GM19468 (cell line): ENCODE measurements at regions not wholly inside any gene's neighbourhood (a gene's known extent, or its start where the extent isn't known, plus 50 kb on each side); places are given as distances from the start of the nearest gene placed in this dataset.

ENCODE experiments used
- ATAC-seq: cut with Tn5 transposase; IDR thresholded peaks from one replicate; pipeline ENCODE4 v1.9.1; 2021; ENCODE audit warnings: mild to moderate bottlenecking, moderate library complexity, moderate number of reproducible peaks; ENCODE audit not compliant: unreplicated experiment; ENCODE audit errors: extremely low read depth

DNA sequence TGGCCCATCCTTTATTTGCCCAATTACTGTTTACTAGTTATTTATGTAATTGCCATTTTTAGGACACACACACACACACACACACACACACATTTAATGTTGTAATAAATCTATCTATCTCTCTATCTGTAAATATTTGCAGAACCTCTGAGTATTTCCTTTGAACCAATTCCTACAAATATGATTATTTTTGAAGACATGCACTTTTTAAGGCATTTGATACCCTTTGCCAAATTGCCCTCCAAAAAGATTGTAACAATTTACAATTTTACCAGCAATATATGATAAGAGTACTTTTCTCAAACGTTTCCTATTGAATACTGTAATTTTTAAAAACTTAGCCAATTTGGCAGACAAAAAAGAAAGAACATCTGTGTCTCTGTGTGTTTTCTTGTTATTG, 143.8 kb upstream of the FOXF1 start:
- ATAC-seq, result no peak

GRCh38 chr16:86367291-86368072, 142.8 kb upstream of the FOXF1 start:
- no peak for ATAC-seq

- no peak for ATAC-seq
Observed at GRCh38 chr16:86368261-86368660, 142.1 kb upstream of the FOXF1 start.

- no peak for ATAC-seq
Observed at GRCh38 chr16:86370062-86370461, 140.3 kb upstream of the FOXF1 start.

GRCh38 chr16:86371083-86371803, 139.1 kb upstream of the FOXF1 start:
- ATAC-seq, result no peak

DNA sequence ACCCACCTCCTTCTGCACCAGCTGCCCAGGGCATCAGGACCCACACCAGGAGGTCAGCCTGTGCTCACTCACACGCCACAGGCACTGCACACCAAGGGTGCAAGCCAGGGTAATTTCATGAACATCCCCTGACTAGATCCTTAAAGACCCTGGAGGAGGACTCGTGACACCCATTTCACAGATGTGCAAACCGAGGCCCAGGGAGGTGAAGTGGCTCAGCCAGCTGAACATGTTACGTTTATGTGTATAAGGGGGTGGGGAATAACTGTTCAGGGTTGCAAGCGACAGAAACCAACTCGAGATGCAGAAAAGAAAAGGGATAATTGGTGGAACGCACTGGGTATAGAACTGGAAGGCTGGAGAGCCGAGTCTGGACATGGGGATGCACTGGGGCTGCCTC, 138.1 kb upstream of the FOXF1 start:
- no peak for ATAC-seq

DNA sequence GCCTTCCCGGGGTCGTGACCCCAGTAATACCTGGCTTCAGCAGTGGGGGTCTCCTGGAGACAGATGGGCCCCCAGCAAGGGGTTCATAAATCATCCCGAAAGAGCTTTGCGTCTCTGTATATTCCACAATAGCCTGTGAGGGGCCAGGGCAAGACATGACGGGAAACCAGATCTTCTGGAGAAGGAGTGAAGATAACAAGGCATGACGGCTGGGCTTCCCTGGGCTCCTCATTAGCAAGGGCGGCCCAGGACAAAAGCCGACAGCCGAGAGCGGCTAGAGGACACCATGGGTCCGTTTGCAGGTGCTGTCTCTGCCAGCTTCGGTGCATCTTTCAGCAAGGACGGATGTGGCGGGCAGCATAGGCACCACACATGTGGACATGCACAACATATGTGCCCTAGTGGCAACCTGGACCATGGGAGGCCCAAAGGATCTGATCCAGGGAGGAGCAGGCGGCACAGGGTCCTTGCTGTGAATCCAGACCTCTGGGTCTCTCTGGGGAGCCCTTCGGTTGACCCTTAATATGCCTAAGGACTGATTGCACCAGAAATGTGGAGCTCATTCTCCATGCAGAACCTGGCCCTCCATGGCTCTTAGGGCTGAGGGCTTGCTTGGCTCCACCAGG, 136.9 kb upstream of the FOXF1 start:
- ATAC-seq, result no peak

DNA sequence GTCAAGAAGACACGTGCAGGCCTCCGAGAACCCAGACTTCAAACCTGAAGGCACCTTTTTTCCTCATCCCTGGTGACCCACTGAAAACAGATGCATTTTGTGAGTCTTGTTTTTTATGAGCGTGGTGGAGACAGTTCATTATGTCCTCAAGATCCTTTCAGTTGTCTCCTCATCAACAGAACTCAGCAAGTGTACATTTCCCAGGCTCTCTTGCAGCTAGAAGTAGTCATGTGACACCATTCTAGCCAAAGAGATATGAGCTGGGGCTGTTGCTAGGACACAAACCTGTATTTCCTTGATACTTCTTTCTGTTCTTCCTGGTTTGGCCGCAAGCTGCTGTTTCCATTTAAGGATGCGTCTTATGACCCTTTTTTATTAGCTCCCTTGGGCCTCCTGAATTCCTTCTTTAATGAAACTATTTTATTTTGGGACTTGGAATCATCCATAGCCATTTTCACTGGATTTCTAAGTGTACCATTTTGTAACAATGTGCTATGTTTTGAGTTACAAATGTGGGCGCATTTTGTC, 135.7 kb upstream of the FOXF1 start:
- ATAC-seq, result no peak

DNA sequence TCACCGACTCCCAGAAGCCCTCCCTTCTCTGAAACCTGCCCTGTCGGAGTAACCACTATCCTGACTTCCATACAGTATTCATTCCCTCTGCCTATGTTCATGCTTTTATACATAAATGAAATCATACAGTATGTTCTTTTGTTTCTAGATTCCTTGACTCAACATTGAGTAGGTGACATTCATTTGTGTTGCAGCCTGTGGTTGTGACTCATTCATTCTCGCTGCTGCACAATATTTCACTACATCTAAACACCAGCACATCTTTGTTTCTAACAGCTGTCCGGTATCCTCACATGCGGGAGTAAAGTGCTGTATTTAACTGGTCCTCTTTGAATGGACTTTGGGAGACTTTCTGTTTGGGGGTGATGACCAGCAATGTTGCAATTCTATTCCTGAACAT, 135.0 kb upstream of the FOXF1 start:
- ATAC-seq, result no peak

- no peak for ATAC-seq
Observed at GRCh38 chr16:86375851-86376250, 134.5 kb upstream of the FOXF1 start.

DNA sequence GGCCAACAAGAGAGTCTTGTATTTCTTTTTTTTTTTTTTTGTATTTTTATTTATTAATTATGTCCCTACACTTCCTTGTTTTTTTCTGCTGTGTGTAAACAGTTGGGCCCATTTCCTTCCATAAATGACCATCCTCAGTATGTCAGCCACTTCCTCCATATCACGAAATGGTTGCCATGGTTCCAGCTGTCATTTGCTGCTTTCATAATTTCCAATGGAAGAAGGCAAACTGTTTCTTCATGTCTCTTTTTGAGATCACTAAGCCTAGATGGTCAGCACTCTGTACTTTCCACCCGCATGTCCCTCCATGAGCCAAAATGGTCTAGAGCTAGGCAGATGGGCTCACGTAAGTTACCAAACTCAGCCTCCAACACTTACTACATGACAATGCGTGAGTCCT, 133.5 kb upstream of the FOXF1 start:
- ATAC-seq, result no peak

GRCh38 chr16:86377251-86378022, 132.9 kb upstream of the FOXF1 start:
- ATAC-seq, result no peak

DNA sequence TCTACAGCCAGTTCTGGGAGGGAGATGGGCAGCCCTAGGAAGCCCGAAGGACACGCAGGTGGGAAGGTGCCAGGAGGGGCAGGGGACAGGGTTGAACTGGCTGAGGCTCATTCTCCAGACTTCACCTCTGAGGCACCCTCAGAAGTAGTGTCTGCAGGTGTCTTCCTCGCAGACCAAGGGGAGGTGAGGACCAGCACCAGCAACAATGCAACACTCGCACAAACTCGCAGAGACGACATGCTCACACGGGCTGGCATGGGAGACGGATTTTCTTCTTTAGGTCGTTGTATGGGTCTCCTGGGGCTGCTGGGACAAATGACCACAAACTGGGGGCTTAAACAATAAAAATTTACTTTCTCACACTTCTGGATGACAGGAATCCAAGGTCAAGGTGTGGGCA, 132.2 kb upstream of the FOXF1 start:
- ATAC-seq, result no peak

GRCh38 chr16:86378831-86379504, 131.4 kb upstream of the FOXF1 start:
- no peak for ATAC-seq

- no peak for ATAC-seq
Observed at GRCh38 chr16:86379505-86379846, 130.9 kb upstream of the FOXF1 start.

- no peak for ATAC-seq
Observed at GRCh38 chr16:86380030-86380429, 130.3 kb upstream of the FOXF1 start.

GRCh38 chr16:86381491-86381890, 128.8 kb upstream of the FOXF1 start:
- no peak for ATAC-seq

DNA sequence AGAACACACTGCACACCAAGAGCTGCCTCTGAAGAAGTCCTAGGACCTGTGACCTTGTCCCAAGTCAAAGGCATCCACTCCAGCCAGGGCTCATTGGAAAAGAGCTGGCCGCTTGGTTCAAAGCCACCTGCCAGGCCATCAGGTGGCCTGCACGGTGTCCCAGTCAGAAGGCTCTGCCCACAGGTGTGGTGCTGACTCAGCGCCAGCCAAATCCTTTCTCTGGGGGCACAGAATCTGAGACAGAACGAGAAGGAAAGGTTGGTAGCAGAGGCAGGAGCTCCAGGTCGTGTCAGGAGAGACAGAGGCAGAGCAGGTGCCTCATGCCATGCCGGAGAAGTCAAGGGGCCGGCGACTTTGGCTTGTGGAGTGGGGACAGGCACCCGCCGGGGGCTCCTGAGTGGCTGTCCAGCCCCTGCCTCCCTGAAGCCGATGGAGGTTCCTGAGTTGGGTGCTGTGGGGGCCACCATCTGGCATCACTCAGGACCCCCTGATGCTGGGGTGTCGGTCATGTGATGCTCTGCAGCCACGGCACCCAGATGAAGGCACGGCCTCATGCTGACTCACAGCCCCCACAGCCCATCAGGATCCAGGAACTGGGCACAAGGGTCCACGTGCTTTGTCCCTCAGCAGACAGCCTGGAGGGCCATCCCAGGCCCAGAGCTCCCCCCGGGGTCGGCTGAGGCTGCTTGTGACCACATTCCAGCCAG, 128.1 kb upstream of the FOXF1 start:
- ATAC-seq, result no peak

GRCh38 chr16:86382774-86383407, 127.4 kb upstream of the FOXF1 start:
- ATAC-seq, result no peak
